Sigmoid colon (tissue), 6 donors: ENCODE measurements at regions not wholly inside any gene's neighbourhood (a gene's known extent, or its start where the extent isn't known, plus 50 kb on each side); places are given as distances from the start of the nearest gene placed in this dataset.
"Not testable (repeated sequence)": the region's sequence is repeated elsewhere in the genome, so short reads cannot be mapped to it uniquely, and the experiment has no call there.

Experiments
- DNase-seq: peaks from one replicate; pipeline ENCODE4 v3.0.0-alpha.2; 2019
- H3K27ac ChIP-seq, 4 donors: fragments of 200-600 bp; sonication (generic); one replicate each; pipeline ENCODE4 v1.5.1; 2016 to 2019; ENCODE audit warnings: mild to moderate bottlenecking in 1 of 4
- H3K27me3 ChIP-seq, 3 donors: fragments of 200-600 bp; sonication (generic); one replicate each; pipeline ENCODE4 v1.5.1; 2019; ENCODE audit warnings: mild to moderate bottlenecking in 1 of 3
- H3K36me3 ChIP-seq, 4 donors: fragments of 200-600 bp; sonication (generic); one replicate each; pipeline ENCODE4 v1.5.1; 2016 to 2019
- H3K4me1 ChIP-seq, 4 donors: fragments of 200-600 bp; sonication (generic); one replicate each; pipeline ENCODE4 v1.5.1; 2017 to 2019
- H3K4me3 ChIP-seq, 4 donors: fragments of 200-600 bp; sonication (generic); one replicate each; pipeline ENCODE4 v1.5.1; 2017 to 2019; ENCODE audit warnings: mild to moderate bottlenecking in 2 of 4, moderate library complexity in 1 of 4
- H3K9me3 ChIP-seq, 4 donors: fragments of 200-600 bp in 3 of 4; sonication (generic) in 3 of 4; one replicate each; pipeline versions ENCODE4 v1.5.1 to v1.6.1; 2013 to 2019
- EP300 ChIP-seq, 4 donors: sonication (generic); formaldehyde crosslinking; IDR thresholded peaks; one replicate each; pipeline ENCODE4 v1.6.1; 2017; ENCODE audit warnings: antibody characterized with exemption in 4 of 4
- POLR2A ChIP-seq, 2 donors: fragments of 450-650 bp; IDR thresholded peaks; one replicate each; pipeline ENCODE4 v1.6.1; 2016; ENCODE audit warnings: antibody characterized with exemption in 2 of 2, mild to moderate bottlenecking in 2 of 2, moderate library complexity in 2 of 2
- POLR2AphosphoS5 ChIP-seq, 4 donors: sonication (generic); formaldehyde crosslinking; IDR thresholded peaks; one replicate each; pipeline ENCODE4 v1.6.1; 2017; ENCODE audit warnings: antibody characterized with exemption in 4 of 4
- WGBS, 2 donors: extraction: QIAGEN DNeasy Blood & Tissue Kit; methylation state at CpG; one replicate each; pipeline ENCODE4 v1.1.7; 2013; 5-methylcytosine and 5-hydroxymethylcytosine counted together
- intact Hi-C: fragments of 100-400 bp; cut with DNase I; formaldehyde crosslinking; loops from one replicate; pipeline ENCODE4 v1.15.1; 2023
- TF ChIP-seq, protein P1 (sequence below), 4 experiments: fragments of 450-650 bp in 3 of 4; fragments of 200-600 bp in 1 of 4; IDR thresholded peaks; one replicate each; pipeline ENCODE4 v1.5.1; 2016 to 2019; ENCODE audit warnings: antibody characterized with exemption in 4 of 4, mild to moderate bottlenecking in 3 of 4, moderate library complexity in 2 of 4
- donor health status: healthy with polysubstance abuse.
- donor health status: healthy.

DNA sequence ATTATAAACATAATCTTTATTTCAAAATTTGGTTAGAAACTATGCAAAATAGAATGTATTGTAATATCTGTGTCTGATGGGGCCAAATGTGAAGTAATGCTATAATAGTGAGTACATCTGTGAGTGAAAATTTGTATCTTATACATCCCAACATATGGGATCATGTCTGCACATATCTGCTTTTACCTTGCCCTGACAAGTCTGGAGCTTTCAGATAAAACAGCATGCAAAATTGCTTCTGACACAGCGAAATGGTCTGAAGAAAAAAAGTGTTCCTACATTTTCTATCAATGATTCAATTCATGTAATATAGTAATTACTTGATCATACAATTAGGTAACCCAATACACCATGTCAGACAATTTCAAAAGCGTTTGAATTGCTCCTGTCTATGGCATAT, 58.1 kb upstream of the P3H2 start:
- no peaks in the 10 kb centered on the region for H3K36me3 ChIP-seq
- DNase-seq = no peak
- intact Hi-C loops = no loop called here
- no peaks in the 10 kb centered on the region for H3K9me3 ChIP-seq
- whole genome bisulfite sequencing, 2 donors = 82 to 87% methylated on average over 2 of the region's 2 CpGs
- H3K27me3 ChIP-seq = no peaks in the 10 kb centered on the region
- no peak overlapping the region for H3K4me3 ChIP-seq
- no peak for TF ChIP-seq POLR2AphosphoS5 (IDR thresholded peaks at IDR 0.05)
- TF ChIP-seq POLR2A (IDR thresholded peaks at IDR 0.05) = no peak
- no peak for TF ChIP-seq EP300 (IDR thresholded peaks at IDR 0.05)
- TF ChIP-seq, protein P1, sequence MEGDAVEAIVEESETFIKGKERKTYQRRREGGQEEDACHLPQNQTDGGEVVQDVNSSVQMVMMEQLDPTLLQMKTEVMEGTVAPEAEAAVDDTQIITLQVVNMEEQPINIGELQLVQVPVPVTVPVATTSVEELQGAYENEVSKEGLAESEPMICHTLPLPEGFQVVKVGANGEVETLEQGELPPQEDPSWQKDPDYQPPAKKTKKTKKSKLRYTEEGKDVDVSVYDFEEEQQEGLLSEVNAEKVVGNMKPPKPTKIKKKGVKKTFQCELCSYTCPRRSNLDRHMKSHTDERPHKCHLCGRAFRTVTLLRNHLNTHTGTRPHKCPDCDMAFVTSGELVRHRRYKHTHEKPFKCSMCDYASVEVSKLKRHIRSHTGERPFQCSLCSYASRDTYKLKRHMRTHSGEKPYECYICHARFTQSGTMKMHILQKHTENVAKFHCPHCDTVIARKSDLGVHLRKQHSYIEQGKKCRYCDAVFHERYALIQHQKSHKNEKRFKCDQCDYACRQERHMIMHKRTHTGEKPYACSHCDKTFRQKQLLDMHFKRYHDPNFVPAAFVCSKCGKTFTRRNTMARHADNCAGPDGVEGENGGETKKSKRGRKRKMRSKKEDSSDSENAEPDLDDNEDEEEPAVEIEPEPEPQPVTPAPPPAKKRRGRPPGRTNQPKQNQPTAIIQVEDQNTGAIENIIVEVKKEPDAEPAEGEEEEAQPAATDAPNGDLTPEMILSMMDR (IDR thresholded peaks at IDR 0.05) = no peak
- H3K4me1 ChIP-seq = no peaks in the 10 kb centered on the region
- no peak overlapping the region for H3K27ac ChIP-seq

DNA sequence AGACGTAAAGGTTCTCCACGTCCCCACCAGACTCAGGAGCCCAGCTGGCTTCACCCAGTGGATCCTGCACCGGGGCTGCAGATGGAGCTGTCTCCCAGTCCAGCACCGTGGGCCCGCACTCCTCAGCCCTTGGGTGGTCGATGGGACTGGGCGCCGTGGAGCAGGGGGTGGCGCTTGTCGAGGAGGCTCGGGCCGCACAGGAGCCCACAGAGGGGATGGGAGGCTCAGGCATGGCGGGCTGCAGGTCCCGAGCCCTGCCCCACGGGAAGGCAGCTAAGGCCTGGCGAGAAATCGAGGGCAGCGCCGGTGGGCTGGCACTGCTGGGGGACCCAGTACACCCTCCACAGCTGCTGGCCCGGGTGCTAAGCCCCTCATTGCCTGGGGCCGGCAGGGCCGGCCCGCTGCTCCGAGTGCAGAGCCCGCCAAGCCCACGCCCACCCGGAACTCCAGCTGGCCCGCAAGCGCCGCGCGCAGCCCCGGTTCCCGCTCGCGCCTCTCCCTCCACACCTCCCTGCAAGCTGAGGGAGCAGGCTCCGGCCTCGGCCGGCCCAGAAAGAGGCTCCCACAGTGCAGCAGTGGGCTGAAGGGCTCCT, 56.3 kb upstream of the P3H2 start:
- H3K27ac ChIP-seq, intact Hi-C loops, H3K9me3 ChIP-seq, H3K36me3 ChIP-seq, H3K27me3 ChIP-seq, H3K4me3 ChIP-seq, H3K4me1 ChIP-seq, DNase-seq: not testable (repeated sequence)
- WGBS, 2 donors = 95 to 96% methylated on average over 38 to 39 of the region's 39 CpGs

DNA sequence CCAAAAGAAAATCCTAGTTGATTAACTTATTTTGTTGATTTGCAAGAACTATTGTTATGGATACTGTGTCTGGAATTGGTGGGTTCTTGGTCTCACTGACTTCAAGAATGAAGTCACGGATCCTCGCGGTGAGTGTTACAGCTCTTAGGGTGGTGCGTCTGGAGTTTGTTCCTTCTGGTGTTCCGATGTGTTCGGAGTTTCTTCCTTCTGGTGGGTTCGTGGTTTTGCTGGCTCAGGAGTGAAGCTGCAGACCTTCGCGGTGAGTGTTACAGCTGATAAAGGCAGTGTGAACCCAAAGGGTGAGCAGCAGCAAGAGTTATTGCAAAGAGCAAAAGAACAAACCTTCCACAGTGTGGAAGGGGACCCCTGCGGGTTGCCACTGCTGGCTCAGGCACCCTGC, 55.4 kb upstream of the P3H2 start:
- H3K36me3 ChIP-seq, DNase-seq, H3K27ac ChIP-seq, H3K4me1 ChIP-seq, H3K27me3 ChIP-seq, H3K9me3 ChIP-seq, H3K4me3 ChIP-seq, intact Hi-C loops: not testable (repeated sequence)
- WGBS, 2 donors = 68 to 84% methylated on average over 10 of the region's 10 CpGs

DNA sequence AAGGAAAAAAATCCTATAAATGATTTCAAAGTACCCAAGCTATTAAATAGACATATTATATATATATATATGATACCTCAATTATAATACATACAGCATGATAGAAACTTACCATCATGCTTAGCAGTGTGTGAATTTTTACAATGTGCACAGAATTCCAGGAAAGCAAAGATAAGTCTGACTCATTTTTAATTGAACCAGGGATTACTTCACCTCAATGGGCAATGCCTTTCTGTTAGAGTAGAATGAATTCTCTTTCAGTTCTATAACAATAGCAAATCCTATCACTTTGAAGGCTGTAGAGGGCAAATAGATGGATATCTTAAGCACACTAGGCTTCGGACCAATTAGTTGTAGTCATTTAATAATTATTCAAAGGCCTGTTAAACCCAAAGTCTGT, 54.8 kb upstream of the P3H2 start:
- Histone ChIP-seq H3K27me3 (no peaks in the 10 kb centered on the region), H3K9me3 (no peaks in the 10 kb centered on the region), H3K27ac (no peak overlapping the region), H3K4me3 (no peak overlapping the region), H3K4me1 (no peaks in the 10 kb centered on the region), H3K36me3 (no peaks in the 10 kb centered on the region)
- WGBS, 2 donors = 88 to 98% methylated on average over 1 of the region's 1 CpG
- no peak for DNase-seq
- no peak for TF ChIP-seq POLR2AphosphoS5 (IDR thresholded peaks at IDR 0.05)
- no peak for TF ChIP-seq POLR2A (IDR thresholded peaks at IDR 0.05)
- TF ChIP-seq, protein P1 (IDR thresholded peaks at IDR 0.05) = no peak
- TF ChIP-seq EP300 (IDR thresholded peaks at IDR 0.05) = no peak
- intact Hi-C loops = no loop called here

DNA sequence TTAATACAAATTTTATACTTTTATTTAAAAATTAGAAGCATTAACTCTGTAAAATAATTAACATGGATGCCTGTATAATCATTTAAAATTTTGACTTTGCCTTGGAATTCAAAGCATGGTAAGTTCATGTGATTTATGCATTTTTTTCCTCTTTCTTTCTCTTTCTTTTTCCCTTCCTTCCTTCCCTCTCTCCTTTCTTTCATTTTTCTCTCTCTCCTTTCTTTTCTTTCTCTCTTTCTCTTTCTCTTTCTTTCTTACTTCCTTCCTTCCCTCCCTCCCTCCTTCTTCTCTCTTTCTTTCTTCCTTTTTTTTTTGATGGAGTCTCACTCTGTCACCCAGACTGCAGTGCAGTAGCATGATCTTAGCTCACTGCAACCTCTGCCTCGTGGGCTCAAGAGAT, 53.8 kb upstream of the P3H2 start:
- TF ChIP-seq, protein P1 (IDR thresholded peaks at IDR 0.05) = no peak
- no peak for TF ChIP-seq EP300 (IDR thresholded peaks at IDR 0.05)
- no peak for TF ChIP-seq POLR2A (IDR thresholded peaks at IDR 0.05)
- no peak for TF ChIP-seq POLR2AphosphoS5 (IDR thresholded peaks at IDR 0.05)
- 76 to 79% methylated on average over 1 of the region's 1 CpG for WGBS, 2 donors
- H3K4me3 ChIP-seq = no peak overlapping the region
- no peak overlapping the region for H3K27ac ChIP-seq
- H3K27me3 ChIP-seq = no peaks in the 10 kb centered on the region
- H3K4me1 ChIP-seq = no peaks in the 10 kb centered on the region
- H3K9me3 ChIP-seq = no peaks in the 10 kb centered on the region
- intact Hi-C loops = no loop called here
- H3K36me3 ChIP-seq = no peaks in the 10 kb centered on the region
- no peak for DNase-seq

DNA sequence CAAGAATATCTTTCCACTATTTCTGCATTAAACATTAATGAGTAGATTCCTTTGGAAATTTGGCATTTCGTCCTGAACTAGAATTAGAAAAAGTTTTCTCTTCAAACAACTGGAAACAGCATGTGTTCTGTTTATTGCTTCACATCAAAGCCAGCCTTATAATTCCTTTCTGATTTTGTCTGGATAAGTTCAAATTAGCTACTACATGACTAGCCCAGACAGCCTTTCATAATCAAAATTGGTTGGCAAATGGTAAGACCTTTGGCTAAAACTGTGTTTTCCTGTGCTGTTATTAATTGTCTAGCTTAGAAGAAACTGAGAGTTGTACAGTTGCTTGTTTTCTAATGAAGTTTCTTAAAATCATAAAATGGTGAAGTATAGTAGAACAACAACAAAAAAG, 52.7 kb upstream of the P3H2 start:
- H3K27me3 ChIP-seq = no peaks in the 10 kb centered on the region
- H3K27ac ChIP-seq = no peak overlapping the region
- H3K9me3 ChIP-seq = no peaks in the 10 kb centered on the region
- no peaks in the 10 kb centered on the region for H3K4me1 ChIP-seq
- H3K36me3 ChIP-seq = no peaks in the 10 kb centered on the region
- DNase-seq = no peak
- no peak overlapping the region for H3K4me3 ChIP-seq
- TF ChIP-seq, protein P1 (IDR thresholded peaks at IDR 0.05) = no peak
- TF ChIP-seq POLR2AphosphoS5 (IDR thresholded peaks at IDR 0.05) = no peak
- no peak for TF ChIP-seq EP300 (IDR thresholded peaks at IDR 0.05)
- TF ChIP-seq POLR2A (IDR thresholded peaks at IDR 0.05) = no peak
- intact Hi-C loops = no loop called here
- 84 to 92% methylated on average over 1 of the region's 1 CpG for WGBS, 2 donors
